ENCODE measurements at regions not wholly inside any gene's neighbourhood (a gene's known extent, or its start where the extent isn't known, plus 50 kb on each side); places are given as distances from the start of the nearest gene placed in this dataset.

GRCh38 chr18:27787547-27787946 lies 389.4 kb downstream of the CDH2 start:
- no peak for TF ChIP-seq POLR2A (IDR thresholded peaks at IDR 0.05)
- TF ChIP-seq, protein P1, sequence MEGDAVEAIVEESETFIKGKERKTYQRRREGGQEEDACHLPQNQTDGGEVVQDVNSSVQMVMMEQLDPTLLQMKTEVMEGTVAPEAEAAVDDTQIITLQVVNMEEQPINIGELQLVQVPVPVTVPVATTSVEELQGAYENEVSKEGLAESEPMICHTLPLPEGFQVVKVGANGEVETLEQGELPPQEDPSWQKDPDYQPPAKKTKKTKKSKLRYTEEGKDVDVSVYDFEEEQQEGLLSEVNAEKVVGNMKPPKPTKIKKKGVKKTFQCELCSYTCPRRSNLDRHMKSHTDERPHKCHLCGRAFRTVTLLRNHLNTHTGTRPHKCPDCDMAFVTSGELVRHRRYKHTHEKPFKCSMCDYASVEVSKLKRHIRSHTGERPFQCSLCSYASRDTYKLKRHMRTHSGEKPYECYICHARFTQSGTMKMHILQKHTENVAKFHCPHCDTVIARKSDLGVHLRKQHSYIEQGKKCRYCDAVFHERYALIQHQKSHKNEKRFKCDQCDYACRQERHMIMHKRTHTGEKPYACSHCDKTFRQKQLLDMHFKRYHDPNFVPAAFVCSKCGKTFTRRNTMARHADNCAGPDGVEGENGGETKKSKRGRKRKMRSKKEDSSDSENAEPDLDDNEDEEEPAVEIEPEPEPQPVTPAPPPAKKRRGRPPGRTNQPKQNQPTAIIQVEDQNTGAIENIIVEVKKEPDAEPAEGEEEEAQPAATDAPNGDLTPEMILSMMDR (IDR thresholded peaks at IDR 0.05): no peak
